GM19043 (cell line): ENCODE measurements at regions not wholly inside any gene's neighbourhood (a gene's known extent, or its start where the extent isn't known, plus 50 kb on each side); places are given as distances from the start of the nearest gene placed in this dataset.
"Not testable (repeated sequence)": the region's sequence is repeated elsewhere in the genome, so short reads cannot be mapped to it uniquely, and the experiment has no call there.

Source experiments
- ATAC-seq: cut with Tn5 transposase; IDR thresholded peaks from one replicate; pipeline ENCODE4 v1.9.1; 2021; ENCODE audit warnings: low read depth; ENCODE audit not compliant: unreplicated experiment

- no peak for ATAC-seq
These were observed 491.9 kb downstream of the IRS1 start for GRCh38 chr2:226307487-226308322.

GRCh38 chr2:226306969-226307368, 492.7 kb downstream of the IRS1 start:
- ATAC-seq, result no peak

- no peak for ATAC-seq
These were observed 495.3 kb downstream of the IRS1 start for GRCh38 chr2:226304308-226304707.

GRCh38 chr2:226303707-226304106, 495.9 kb downstream of the IRS1 start:
- ATAC-seq, result no peak

- ATAC-seq, result peak; percentile 99
These were observed 499.3 kb downstream of the IRS1 start for GRCh38 chr2:226300196-226300886.

- no peak for ATAC-seq
These were observed 499.8 kb downstream of the IRS1 start for GRCh38 chr2:226299771-226300170.

- no peak for ATAC-seq
These were observed 503.9 kb downstream of the IRS1 start for GRCh38 chr2:226295681-226296080.

- no peak for ATAC-seq
These were observed 504.5 kb downstream of the IRS1 start for GRCh38 chr2:226295123-226295522.

- ATAC-seq, result not testable (repeated sequence)
These were observed 508.3 kb downstream of the IRS1 start for GRCh38 chr2:226291281-226291680.

GRCh38 chr2:226286916-226287315, 512.7 kb downstream of the IRS1 start:
- no peak for ATAC-seq

GRCh38 chr2:226283796-226284195, 515.8 kb downstream of the IRS1 start:
- no peak for ATAC-seq

GRCh38 chr2:226282151-226282550, 517.5 kb downstream of the IRS1 start:
- ATAC-seq, result no peak

GRCh38 chr2:226280136-226280535, 519.5 kb downstream of the IRS1 start:
- ATAC-seq, result not testable (repeated sequence)

- no peak for ATAC-seq
These were observed 524.4 kb downstream of the IRS1 start for GRCh38 chr2:226275215-226275614.

GRCh38 chr2:226274143-226274542, 525.5 kb downstream of the IRS1 start:
- ATAC-seq, result no peak

GRCh38 chr2:226273440-226273839, 526.2 kb downstream of the IRS1 start:
- ATAC-seq, result no peak

- no peak for ATAC-seq
These were observed 527.2 kb downstream of the IRS1 start for GRCh38 chr2:226272435-226272834.

- ATAC-seq, result no peak
These were observed 529.1 kb downstream of the IRS1 start for GRCh38 chr2:226270285-226271058.

GRCh38 chr2:226267516-226268289, 531.9 kb downstream of the IRS1 start:
- no peak for ATAC-seq

GRCh38 chr2:226256709-226257376, 542.8 kb downstream of the IRS1 start:
- no peak for ATAC-seq
